Activated CD8-positive, alpha-beta memory T cell treated with anti-CD3 and anti-CD28 coated beads for 24 hours (primary cell): ENCODE measurements at regions not wholly inside any gene's neighbourhood (a gene's known extent, or its start where the extent isn't known, plus 50 kb on each side); places are given as distances from the start of the nearest gene placed in this dataset.
"Not testable (repeated sequence)": the region's sequence is repeated elsewhere in the genome, so short reads cannot be mapped to it uniquely, and the experiment has no call there.

Experiments
- DNase-seq: peaks from one replicate; pipeline ENCODE4 v3.0.0-alpha.2; 2020

DNA sequence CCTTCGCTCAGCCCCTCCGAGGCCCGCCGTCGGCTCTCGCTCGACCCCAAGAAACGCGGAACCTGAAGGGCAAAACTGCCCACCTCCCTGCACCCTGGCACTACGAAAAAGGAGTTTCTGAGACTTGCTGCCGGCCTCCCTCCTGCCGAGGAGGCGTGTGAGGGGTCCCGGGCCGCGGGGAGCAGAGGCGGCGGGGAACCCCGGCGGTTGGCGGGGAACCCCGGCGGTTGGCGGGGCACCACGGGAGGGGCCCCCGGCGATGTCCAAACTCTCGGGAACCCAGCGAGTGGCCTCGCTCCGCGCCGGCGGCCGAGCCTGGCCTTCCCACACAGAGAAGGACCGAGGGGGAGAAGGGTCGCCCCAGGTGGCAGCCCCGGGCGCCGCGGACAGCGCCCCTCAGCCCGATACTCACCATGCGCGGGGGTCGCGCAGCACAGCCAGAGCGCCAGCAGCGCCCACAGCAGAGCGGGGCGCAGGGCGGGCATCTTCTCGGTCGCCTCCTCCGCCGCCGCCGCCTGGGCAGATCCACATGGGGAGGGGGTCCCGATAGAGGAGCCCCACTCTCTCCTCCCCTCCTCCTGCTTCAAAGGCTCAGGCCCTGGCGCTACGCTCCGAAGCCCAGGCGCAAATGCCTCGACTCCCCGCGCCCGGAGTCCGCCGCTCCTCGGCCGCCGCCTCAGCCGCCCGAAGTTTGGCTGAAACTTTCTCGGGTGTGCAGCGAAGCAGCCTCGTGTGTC, 69.4 kb upstream of the NUDT4B start:
- peak; percentile 77 for DNase-seq

DNA sequence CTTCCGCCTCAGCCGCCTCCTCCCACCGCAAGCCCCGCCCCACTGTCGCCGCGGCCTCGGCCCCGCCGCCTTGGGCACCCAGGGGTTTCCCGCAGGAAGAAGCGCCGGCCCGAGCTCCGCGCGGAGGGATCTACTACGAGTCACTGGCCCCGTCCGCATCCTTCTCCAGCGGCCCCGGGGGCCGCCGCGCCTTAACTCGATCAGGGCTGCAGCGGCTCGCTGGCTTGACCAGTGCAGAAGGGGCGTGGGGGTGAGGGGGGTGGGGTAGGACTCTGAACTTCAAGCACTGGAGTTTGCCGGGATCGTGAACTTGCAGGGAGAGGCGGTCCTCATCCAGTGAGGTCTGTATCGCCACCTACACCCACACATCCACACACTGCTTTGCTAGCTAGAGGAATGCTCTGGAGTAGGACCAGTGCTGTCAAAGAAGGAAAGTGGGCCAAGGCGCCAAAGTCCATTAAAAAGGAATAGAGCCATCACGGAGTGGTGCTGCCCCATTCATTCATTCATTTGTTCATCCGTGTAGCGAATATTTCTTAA, 68.7 kb upstream of the NUDT4B start:
- not testable (repeated sequence) for DNase-seq

DNA sequence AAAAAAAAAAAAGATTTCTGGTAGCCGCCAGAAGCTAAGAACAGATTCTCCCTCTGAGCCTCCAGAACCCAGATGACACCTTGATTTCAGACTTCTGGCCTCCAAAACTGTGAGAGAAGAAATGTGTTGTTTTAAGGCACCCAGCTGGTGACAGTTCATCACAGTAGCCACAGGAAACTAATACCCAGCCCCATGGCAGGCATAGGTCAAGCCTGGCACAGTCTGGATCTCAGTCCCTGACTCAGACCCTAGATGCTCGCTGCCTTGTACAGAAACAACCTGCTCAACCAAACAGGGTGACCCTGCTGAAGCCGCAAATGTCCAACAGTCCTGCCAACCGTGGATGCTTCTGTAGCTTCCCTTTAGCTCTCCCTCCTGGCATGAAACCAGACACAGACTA, 61.8 kb upstream of the NUDT4B start:
- not testable (repeated sequence) for DNase-seq

DNA sequence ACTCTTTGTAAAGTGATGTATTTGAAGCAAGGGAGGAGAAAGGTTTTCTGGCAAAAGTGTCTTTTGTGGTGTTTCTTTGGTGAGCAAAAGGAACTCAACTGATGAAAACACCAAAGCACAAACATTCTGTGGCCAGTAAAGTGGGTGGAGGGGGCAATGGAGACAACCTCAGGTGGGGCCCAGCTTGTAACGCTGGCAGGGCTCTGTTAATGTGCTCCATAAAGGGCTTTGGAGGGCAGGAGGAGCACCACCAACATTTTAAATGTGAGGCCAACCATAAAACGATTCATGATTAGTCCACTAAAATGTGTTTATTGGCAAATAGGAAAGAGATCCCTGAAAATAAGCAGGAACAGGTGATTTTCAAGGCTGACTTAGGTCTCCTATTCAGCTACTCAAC, 61.2 kb upstream of the NUDT4B start:
- DNase-seq = not testable (repeated sequence)
